NCI-H1417 (cell line): ENCODE measurements at regions not wholly inside any gene's neighbourhood (a gene's known extent, or its start where the extent isn't known, plus 50 kb on each side); places are given as distances from the start of the nearest gene placed in this dataset.
A peak's percentile ranks its signal among the peaks of the same experiment; 100 is the strongest.
"Not testable (repeated sequence)": the region's sequence is repeated elsewhere in the genome, so short reads cannot be mapped to it uniquely, and the experiment has no call there.

Source experiments
- DNase-seq, 3 experiments: peaks; one replicate each; lab custom pipeline; 2025; lab: John Stamatoyannopoulos, UW

DNA sequence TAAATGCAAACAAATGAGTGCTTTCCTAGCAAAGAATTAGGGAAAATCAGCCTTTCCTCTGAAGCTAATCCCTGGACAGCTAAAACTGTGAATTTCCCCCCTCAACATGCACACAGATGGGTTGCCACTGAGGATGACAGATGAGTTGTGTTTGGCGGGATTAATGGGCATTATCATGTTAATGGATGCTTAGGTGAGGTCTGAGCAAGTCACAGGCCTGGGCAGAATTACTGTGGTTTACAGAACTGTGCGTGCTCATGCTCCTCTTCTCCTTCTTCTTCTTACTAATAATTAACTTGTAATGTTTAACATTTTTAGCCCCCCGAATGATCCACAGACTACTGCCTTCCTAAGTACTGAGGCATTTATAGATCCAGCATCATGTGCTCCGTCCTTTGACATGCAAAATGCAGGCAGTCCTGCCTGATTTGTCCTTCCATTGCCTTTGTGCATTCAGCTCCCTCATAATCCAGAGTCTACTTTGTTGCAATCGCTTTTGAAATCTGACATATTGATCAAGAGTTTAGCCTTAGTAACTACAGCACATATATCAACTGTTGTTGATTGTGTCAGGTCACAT, 753.4 kb upstream of the MMS22L start:
- peak in 1 of 3 experiments; percentile 8 for DNase-seq

DNA sequence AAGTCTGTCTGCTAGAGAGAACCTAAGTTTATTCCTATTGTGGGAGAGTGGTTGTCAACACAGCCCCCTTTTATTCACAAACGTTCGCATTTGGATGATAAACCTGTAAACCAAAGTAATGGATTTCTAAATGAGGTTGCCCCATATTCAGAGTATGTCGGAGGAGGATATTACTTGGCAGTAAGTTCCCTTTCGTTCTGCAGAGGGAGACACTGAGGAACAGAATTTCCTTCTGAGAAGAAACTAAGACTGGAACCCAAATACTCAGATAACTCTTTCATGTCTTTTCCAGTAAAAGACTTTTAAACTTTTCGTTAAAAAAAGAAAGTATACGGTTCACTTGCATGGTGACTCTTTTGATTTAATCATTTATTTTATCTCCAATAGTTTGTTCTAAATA, 754.6 kb upstream of the MMS22L start:
- DNase-seq, result no peak

DNA sequence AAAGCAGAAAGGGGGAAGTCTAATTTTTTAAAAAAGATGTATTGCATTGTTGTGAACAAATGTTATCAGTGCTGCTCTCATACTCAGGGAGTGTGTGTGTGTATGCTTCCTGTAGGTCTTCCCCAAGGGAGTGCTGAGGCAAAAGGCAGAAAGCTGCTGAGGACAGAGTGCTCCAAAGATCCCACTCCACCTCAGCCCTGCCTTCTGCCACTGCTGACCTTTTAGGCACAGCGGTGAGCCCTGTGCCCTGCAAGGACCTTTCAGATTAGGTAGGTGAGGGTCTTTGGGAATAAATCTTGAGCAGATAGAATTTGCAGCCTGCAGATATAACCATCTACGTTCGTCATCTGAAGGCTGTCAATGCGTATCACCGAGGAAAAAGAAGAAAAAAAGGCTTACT, 756.4 kb upstream of the MMS22L start:
- DNase-seq, result no peak

DNA sequence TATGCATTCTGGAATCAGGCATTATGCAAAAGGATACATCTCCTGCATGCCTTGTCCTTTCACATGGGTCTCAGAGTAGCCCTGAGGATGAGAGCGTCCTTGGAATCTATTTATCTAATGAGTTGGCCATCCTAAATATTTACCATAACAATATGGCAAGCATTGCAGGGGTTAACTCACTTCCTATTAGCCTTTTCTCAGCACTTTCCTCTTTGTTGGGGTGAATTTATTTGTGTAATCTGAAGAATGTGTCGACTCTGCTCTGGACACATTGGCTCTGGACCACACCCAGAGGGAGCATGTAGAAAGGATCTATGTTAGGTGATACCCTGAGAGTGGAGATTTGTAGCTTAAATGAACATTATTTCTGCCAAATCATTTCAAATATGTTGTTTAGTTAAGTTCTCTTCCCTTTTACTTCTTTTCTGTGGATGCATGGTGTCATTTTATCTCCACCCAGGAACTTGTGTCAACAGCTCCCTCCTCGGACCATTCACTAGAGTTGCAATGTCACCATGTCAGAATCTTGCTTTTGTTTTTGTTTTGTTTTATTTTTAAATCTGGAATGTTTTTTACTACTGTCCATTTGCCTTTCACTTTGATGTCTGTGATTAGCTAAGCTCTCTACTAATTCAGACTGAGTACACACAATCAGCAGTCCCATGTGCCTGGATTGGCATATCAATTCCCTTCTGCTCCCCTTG, 757.0 kb upstream of the MMS22L start:
- DNase-seq, result peak in 1 of 3 experiments; percentile 8

DNA sequence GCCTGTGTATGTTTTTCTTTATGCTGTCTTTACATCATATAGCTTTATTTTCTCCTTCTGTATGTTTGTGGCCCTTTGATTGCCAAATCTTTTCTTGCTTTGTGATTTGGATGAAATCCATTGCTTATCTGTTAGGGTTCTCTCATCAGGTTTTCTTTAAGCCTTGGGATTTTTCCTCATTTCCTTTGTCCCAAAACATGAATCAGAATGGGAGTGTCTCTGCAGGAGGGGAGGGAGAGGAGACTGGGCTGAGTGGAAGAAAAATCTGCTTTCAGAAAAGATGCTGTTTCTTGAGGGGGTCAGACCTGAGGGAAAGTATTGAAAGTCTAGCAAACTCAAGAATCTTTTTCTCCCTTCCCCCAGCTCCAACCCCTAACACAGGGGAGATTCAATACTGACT, 758.0 kb upstream of the MMS22L start:
- peak in 1 of 3 experiments; percentile 31 for DNase-seq

DNA sequence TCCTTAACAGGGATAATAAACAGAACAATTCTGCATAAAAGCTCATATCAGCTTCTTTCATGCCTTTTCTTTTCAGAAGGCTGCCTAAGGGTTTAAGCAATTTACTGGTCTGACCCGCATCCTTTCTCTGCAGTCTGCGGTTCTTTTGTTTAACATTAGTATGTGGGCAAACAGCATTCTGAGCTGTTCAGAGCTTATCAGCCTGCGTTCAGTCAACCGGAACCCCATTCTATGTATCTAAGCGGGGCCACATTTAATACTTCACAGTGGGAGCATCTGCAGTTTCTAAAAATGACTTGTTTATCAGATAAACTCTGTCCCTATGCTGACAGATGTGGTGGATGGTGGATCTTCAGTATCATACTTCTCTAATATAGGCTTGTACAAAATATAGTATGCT, 758.9 kb upstream of the MMS22L start:
- peak; percentile 28 to 70 (median 59) for DNase-seq

DNA sequence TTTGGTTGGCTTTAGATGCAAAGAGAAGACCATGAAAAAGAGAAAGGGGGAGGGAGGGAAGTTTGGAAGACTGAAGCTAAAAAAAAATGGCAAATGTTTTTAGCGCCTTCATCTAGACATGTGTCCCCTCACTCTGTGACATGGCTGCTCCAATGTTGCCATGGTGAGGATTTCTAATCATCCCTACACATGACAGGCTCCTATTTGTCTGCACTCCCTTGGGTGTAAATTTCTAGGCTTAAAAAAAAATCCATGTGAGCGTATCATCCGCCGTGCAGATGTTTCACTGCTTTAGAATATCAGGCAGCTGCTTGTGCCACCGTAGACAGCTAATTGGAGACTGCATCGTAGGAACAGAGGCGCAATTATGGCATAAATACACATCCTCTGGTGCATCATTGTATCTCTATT, 761.1 kb upstream of the MMS22L start:
- peak in 2 of 3 experiments; percentile 63 to 90 for DNase-seq

DNA sequence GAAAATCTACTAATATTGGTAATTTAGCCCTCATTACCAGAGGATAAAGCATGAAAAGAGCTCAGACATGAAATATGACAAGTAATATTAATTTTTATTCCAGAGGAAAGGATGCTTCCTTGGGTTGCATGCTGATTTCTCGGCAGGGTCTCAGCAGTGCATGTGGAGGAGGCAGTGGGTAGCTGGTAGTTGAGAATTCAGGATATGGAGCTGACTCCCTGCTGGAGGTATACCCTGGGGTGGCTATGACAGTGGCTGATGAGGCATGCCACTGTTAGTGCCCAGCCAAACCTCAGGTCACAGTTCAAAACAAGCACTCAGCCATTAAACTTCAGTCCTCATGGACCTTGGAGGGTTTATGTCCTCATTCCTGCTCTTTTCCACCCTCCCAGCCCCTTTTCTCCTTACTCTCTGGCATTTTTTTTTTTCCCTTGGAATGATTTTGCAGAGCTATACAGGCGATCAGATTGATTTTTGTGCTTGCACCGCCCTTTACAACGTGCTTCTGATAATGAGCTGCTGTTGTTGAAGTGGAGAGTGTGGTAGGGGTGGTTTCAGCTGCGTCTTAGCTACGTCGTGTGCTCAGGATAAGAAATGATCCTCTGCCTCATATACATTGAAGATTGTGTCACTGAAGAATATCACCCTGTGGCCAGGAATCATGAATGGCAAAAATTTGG, 761.9 kb upstream of the MMS22L start:
- peak; percentile 26 to 71 (median 38) for DNase-seq

DNA sequence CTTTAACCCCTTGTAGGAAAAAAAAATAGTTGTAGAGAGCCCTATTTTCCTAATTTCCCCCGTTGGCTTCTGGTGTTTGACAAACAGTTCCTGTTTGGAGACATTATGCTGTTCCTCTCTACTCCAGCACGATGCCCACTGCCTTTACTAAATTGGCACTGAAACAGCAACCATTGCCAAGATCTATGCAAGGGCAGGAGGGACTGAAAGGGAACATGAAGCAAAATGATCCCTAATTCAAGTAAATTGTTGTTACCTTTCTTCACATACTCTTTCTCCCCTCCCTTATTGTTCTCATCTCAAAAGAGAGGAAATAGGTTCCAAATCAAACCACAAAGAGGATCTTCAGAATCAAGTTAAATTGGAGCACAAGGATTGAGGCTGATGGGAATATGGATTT, 764.1 kb upstream of the MMS22L start:
- DNase-seq, result no peak

DNA sequence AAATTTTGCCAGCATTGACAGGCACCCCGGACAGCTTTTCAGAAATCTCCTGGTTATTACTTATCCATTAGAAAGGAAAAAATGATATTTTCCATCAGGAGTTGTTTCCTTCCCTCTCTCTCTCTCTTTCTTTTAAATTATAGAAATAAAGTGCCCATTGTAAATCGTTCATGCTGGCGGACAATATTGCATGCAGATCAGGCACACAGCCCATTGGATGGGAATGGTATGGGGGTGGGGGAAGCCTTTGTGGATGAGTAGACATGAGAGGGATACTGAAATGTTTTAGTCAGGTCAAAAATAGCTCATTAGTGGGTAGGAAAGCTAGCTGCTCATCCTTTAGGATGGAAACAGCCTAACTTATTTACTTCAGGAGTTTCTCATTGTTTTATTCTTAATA, 764.9 kb upstream of the MMS22L start:
- DNase-seq, result no peak

DNA sequence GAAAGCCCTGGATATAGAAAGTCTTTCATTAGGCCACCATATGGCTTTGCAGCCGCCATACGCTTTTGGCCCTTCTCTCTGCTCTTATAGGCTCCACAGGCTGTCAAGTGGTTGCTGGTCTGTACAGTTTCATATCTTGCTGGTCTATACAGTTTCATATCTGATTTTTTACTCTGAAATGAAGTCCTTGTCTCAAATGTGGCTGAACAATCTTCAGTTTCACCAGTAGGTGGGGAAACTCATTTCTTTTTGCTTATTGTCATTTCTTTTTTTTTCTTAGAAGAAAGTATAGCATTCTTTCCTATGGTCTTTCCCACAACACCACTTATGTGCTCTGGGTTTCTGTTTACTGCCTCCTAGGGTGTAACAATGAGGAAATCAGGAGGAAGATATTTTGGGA, 771.4 kb upstream of the MMS22L start:
- peak in 1 of 3 experiments; percentile 5 for DNase-seq

DNA sequence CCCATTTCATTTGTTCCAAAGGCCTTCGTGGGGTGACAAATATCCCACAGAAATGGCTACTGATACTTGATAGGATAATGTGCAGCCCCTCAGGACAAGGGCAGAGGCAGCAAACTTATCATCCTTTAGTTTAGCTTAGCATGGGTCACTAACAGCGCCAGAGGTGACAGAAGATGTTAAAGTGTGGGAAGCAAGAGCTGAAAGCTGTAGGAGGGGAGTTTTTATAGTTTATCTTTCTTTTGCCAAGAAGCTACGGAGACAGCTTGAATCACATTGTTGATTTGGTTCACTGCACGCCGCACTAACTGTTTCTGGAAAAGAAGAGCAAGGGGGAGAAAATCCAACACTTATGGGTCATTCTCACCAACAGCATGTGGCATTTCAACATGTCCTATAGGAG, 773.9 kb upstream of the MMS22L start:
- no peak for DNase-seq

DNA sequence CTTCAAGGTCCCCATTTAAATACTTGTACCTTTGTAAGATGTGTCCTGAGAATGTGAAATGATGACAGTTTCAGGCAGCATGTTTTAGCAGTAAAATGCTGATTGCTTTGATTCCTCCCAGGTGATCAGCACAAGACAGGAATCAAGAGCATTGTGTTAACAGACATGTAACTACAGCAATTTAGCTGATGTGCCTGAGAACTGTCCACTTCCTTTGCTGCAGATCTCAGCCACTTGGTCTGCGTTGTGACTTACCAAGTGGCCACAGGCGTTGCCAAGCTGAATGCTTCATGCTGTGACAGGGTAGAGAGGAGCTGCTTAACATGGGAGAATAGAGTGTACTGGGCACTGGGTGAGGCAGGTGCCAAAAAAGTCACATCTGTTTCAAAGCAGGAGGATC, 767.0 kb upstream of the POU3F2 start:
- DNase-seq, result peak in 1 of 3 experiments; percentile 29

DNA sequence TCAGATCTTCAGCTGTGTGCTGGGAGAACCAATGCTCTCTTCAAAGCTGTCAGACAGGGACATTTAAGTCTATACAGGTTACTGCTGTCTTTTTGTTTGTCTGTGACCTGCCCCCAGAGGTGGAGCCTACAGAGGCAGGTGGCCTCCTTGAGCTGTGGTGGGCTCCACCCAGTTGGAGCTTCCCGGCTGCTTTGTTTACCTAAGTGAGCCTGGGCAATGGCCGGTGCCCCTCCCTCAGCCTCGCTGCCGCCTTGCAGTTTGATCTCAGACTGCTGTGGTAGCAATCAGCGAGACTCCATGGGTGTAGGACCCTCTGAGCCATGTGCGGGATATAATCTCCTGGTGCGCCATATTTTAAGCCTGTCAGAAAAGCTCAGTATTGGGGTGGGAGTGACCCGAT, 745.8 kb upstream of the POU3F2 start:
- not testable (repeated sequence) for DNase-seq

DNA sequence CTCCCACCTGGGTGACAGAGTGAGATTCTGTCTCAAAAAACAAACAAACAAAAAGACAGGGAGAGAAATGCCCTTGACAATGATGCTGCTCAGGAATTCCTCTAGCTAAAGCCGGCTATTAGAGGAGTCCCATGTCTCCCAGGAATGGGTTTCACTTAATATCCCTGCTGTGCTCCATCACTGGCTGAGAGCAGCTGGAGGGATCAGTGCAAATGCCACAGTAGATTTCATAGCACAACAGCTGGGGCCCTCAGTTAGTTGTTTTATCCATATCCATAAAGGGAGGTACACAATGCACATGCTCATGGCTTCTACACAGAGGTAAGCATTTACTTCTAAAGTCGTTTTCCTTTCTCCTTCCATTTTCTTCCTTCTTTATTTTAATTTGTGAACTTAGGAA, 742.0 kb upstream of the POU3F2 start:
- no peak for DNase-seq

DNA sequence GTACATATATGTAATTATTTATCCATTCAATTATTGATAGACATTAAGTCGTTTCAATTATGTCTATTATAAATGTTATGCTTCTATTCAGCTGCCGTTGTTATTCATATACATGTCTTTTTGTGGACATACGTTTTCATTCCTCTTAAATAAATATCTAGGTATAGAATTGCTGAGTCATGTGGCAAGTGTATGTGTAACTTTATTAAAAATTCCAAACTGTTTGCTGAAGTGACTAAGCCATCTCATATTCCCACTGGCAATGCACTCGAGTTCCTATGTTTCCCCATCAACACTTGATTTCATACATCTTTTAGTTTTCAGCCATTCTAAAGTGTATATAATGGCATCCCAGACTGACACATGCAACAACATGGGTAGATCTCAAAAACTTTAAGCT, 739.7 kb upstream of the POU3F2 start:
- no peak for DNase-seq

DNA sequence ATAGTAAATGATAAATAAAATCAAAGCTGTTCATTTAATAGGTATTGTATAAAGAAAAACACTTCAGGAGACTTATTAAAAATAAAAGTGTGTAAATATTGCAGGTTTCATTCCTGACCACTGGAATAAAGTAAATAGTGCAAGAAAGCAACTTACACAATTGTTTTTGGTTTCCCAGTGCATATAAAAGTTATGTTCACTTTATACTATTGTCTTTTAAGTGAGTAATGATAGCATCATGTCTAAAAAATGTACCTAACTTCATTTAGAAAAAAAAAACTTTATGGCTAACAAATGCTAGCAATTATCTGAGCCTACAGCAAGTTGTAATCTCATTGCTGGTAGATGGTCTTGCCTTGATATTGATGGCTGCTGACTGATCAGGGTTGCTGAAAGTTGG, 726.6 kb upstream of the POU3F2 start:
- no peak for DNase-seq

DNA sequence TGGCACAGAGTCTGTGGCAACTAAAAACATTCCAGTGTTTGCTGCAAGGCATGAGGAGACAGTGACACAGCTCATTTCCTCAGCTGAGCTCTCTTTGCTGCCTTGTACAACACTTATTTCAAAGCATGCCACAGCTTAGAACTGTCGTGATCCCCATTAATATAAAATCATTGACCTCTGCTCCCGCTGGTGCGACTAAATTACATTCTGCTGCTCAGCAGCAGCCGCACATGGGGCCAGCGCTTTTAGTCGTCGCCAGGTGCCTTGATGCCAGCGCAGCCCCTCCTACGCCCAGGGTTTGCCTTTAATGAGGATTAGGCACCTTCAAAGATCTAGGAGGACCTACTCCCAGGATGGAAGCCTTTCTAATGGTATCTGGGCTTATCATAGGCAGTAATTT, 717.9 kb upstream of the POU3F2 start:
- no peak for DNase-seq

DNA sequence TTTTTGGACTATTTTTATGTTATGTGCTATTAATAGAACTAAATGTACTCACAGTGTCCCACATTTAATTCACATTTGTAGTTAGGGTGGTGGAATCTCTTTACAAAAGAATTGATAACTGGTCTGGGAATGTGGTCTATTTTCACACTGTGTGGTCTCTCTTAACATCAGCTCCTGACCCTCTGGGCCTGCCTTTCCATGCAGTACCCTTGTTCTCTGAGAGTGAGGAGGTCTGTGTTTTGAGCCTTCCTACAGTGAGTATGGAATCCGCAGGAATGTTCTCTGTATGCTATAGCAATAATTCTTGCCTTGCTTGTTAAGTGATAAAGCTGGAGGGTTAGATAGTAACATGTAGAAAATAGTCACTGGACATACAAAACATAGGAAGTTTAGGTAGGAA, 717.3 kb upstream of the POU3F2 start:
- no peak for DNase-seq

DNA sequence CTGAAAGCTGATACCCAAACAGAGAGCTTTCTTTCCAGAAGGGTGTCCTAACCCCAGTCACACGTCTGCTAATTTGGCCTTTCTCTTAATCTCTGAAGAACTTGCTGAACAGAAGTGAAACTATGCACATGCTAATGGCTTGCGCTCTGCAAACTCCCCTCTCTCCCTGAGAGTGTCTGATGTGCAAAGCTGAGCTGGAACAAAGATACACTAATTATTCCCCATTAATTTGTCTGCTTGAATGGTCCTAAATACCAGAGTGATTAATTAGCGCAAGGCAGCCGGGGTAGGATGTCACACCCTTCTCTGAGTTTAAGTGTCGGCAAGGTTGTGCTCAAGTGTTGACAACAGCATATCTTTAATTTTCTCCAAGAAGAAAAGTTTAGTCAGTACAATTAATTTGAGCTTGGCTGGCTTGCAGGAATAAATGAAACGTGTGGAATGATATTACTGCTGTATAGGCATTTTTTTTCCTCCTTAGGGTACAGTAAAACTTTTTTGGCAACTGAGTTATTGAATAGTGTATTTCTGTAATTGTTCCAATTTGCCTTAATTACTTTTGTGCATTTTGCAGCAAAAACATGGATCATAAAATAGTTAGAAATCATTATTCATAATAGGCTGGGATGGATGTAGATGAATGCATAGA, 715.9 kb upstream of the POU3F2 start:
- peak in 2 of 3 experiments; percentile 21 to 58 for DNase-seq

DNA sequence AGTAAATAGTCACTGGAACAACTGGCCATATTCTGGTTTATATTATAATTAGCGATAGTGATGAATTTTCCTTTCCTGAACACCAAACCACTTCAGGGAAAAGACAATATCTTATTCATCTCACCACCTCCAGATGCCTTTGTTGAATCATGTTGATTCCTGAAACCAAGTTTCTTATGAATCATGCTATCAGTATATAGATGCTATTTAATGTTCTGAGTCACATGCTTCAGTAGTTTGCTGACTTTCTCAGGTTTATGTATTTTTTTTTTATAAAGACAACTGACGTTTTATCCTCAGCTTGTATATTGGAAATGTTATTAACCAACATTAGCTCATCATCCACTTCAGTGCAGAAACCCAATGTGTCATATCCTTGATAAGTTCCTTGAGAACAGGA, 710.2 kb upstream of the POU3F2 start:
- no peak for DNase-seq

DNA sequence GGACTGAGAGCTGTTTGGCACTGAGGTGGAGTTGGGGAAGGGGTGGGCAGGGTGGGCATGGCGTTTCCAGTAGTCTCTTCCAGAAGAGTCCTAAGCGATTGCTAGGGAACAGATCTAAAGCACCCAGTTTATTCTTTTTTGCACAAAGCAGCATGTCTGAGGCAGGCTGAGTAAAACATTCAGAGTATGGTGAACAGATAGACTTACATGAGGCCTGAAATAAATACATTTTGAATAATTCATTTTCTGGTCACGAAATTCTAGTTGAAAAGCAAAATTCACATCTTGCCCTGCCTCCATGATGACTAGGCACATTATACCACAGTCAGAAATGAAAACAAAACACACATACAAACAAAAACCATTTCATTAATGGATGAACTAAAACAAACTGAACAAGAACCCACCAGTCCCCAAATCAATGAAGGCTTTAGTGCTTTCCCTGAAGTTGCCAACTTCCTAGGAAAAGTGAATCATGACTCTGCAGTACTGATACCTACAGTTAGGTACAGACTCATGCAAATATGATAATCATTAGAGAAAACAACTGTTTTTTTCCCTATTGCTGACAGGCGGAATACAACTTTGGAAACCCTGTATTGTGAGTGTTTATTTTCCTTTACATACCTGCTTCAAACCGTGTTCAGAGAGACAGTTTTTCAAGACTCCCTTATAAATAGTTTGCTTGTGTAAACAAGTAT, 702.9 kb upstream of the POU3F2 start:
- no peak for DNase-seq
